ENCODE measurements at regions not wholly inside any gene's neighbourhood (a gene's known extent, or its start where the extent isn't known, plus 50 kb on each side); places are given as distances from the start of the nearest gene placed in this dataset.
"Not testable (repeated sequence)": the region's sequence is repeated elsewhere in the genome, so short reads cannot be mapped to it uniquely, and the experiment has no call there.

DNA sequence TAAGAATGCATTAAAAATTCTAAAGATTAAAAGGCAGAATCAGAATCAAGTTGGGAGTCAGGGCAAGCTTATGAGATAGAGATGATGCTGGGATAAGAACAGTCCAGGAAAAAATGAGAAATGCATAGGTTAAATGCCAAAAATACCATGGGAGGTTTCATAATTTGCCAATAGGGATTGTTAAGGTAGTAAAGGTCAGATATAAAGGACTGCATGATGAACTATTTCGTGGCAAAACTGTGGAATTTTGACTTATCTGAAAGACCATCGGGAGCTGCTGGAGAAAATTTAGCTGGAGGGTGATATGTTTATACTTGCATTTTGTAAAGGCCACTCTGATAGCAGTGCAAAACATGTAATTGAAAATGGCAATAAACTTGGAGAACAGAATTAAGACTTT, 1872.8 kb upstream of the ACO1 start:
- H3K9ac ChIP-seq (ENCODE audit: low read depth in 1 of 3, low read length in 3 of 3): no peak overlapping the region

DNA sequence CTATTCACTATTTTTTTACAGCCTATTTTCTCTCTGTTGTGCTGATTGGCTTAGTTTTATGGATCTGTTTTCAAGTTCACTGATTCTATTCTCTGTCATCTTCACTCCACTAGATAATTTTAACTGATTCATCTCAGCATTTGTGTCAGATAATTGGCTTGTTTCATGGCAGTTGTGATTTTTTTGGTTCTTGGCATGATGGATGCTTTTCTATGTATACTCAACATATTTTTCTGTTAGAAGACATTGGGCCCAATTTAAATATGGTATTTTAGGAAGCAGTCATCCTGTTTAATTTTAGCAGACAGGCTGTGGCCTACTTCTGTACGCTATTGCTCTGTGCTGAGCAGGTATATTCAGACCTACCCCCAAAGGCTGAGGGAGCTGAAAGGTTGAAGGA, 1865.3 kb upstream of the ACO1 start:
- Histone ChIP-seq H3K9me3 (ENCODE audit: control insufficient read depth in 3 of 3, low read length in 3 of 3) (peaks cover 0 to 4% (median 0%) of the 10 kb centered on the region in 3 donors), H3K4me1 (ENCODE audit: control insufficient read depth in 3 of 3, insufficient read depth in 3 of 3, low read length in 3 of 3) (no peaks in the 10 kb centered on the region), H3K9ac (ENCODE audit: low read depth in 1 of 3, low read length in 3 of 3) (no peak overlapping the region), H3K27me3 (ENCODE audit: control insufficient read depth in 3 of 3, insufficient read depth in 3 of 3, low read length in 3 of 3) (no peaks in the 10 kb centered on the region), H3K4me3 (ENCODE audit: low read length in 3 of 3) (no peak overlapping the region), H3K27ac (ENCODE audit: low read depth, low read length) (no peak overlapping the region), H3K36me3 (ENCODE audit: control insufficient read depth in 3 of 3, insufficient read depth in 3 of 3, low read length in 3 of 3) (no peaks in the 10 kb centered on the region)

More for the DNA sequence above, 1872.8 kb upstream of the ACO1 start:
- H3K27ac ChIP-seq (ENCODE audit: low read depth, low read length): no peak overlapping the region
- H3K27me3 ChIP-seq (ENCODE audit: control insufficient read depth in 3 of 3, insufficient read depth in 3 of 3, low read length in 3 of 3): no peaks in the 10 kb centered on the region
- peaks cover 0 to 4% (median 3%) of the 10 kb centered on the region in 3 donors for H3K9me3 ChIP-seq (ENCODE audit: control insufficient read depth in 3 of 3, low read length in 3 of 3)
- H3K36me3 ChIP-seq (ENCODE audit: control insufficient read depth in 3 of 3, insufficient read depth in 3 of 3, low read length in 3 of 3): no peaks in the 10 kb centered on the region
- no peak overlapping the region for H3K4me3 ChIP-seq (ENCODE audit: low read length in 3 of 3)
- no peaks in the 10 kb centered on the region for H3K4me1 ChIP-seq (ENCODE audit: control insufficient read depth in 3 of 3, insufficient read depth in 3 of 3, low read length in 3 of 3)

- no peak overlapping the region for H3K9ac ChIP-seq (ENCODE audit: low read depth in 1 of 3, low read length in 3 of 3)
- no peaks in the 10 kb centered on the region for H3K27me3 ChIP-seq (ENCODE audit: control insufficient read depth in 3 of 3, insufficient read depth in 3 of 3, low read length in 3 of 3)
- H3K4me1 ChIP-seq (ENCODE audit: control insufficient read depth in 3 of 3, insufficient read depth in 3 of 3, low read length in 3 of 3): no peaks in the 10 kb centered on the region
- no peak overlapping the region for H3K27ac ChIP-seq (ENCODE audit: low read depth, low read length)
- no peak overlapping the region for H3K4me3 ChIP-seq (ENCODE audit: low read length in 3 of 3)
- no peaks in the 10 kb centered on the region for H3K36me3 ChIP-seq (ENCODE audit: control insufficient read depth in 3 of 3, insufficient read depth in 3 of 3, low read length in 3 of 3)
- peaks cover 0 to 4% (median 0%) of the 10 kb centered on the region in 3 donors for H3K9me3 ChIP-seq (ENCODE audit: control insufficient read depth in 3 of 3, low read length in 3 of 3)
Measured at GRCh38 chr9:30519756-30520155, 1864.7 kb upstream of the ACO1 start.

GRCh38 chr9:30522061-30522460, 1862.4 kb upstream of the ACO1 start:
- no peak overlapping the region for H3K9ac ChIP-seq (ENCODE audit: low read depth in 1 of 3, low read length in 3 of 3)
- H3K9me3 ChIP-seq (ENCODE audit: control insufficient read depth in 3 of 3, low read length in 3 of 3): no peaks in the 10 kb centered on the region
- no peaks in the 10 kb centered on the region for H3K36me3 ChIP-seq (ENCODE audit: control insufficient read depth in 3 of 3, insufficient read depth in 3 of 3, low read length in 3 of 3)
- no peaks in the 10 kb centered on the region for H3K4me1 ChIP-seq (ENCODE audit: control insufficient read depth in 3 of 3, insufficient read depth in 3 of 3, low read length in 3 of 3)
- H3K4me3 ChIP-seq (ENCODE audit: low read length in 3 of 3): no peak overlapping the region
- H3K27me3 ChIP-seq (ENCODE audit: control insufficient read depth in 3 of 3, insufficient read depth in 3 of 3, low read length in 3 of 3): no peaks in the 10 kb centered on the region
- no peak overlapping the region for H3K27ac ChIP-seq (ENCODE audit: low read depth, low read length)

GRCh38 chr9:30522486-30522885, 1862.0 kb upstream of the ACO1 start:
- Histone ChIP-seq H3K27me3 (ENCODE audit: control insufficient read depth in 3 of 3, insufficient read depth in 3 of 3, low read length in 3 of 3) (no peaks in the 10 kb centered on the region), H3K9me3 (ENCODE audit: control insufficient read depth in 3 of 3, low read length in 3 of 3) (no peaks in the 10 kb centered on the region), H3K4me3 (ENCODE audit: low read length in 3 of 3) (no peak overlapping the region), H3K9ac (ENCODE audit: low read depth in 1 of 3, low read length in 3 of 3) (no peak overlapping the region), H3K27ac (ENCODE audit: low read depth, low read length) (no peak overlapping the region), H3K4me1 (ENCODE audit: control insufficient read depth in 3 of 3, insufficient read depth in 3 of 3, low read length in 3 of 3) (no peaks in the 10 kb centered on the region), H3K36me3 (ENCODE audit: control insufficient read depth in 3 of 3, insufficient read depth in 3 of 3, low read length in 3 of 3) (no peaks in the 10 kb centered on the region)

DNA sequence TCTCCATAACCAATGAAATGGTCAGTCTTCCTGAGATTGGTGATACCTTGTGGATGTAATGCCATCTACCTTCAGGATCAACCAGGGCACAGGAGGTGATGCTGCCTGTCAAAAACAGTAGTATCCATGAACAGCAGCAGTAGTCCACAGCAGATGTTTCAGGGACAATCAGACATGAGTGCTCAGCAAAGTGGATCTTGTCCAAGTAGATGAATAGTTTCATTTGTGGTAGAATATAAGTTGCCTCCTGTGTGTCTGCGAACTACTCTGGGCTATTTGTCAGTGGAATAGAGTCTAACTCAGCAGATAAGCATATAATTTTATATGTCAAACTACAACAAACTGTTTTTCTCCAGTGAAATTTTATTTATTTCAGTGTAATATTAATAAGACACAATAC, 1860.1 kb upstream of the ACO1 start:
- H3K9me3 ChIP-seq (ENCODE audit: control insufficient read depth in 3 of 3, low read length in 3 of 3): no peaks in the 10 kb centered on the region
- H3K36me3 ChIP-seq (ENCODE audit: control insufficient read depth in 3 of 3, insufficient read depth in 3 of 3, low read length in 3 of 3): no peaks in the 10 kb centered on the region
- no peak overlapping the region for H3K9ac ChIP-seq (ENCODE audit: low read depth in 1 of 3, low read length in 3 of 3)
- H3K27ac ChIP-seq (ENCODE audit: low read depth, low read length): no peak overlapping the region
- H3K4me1 ChIP-seq (ENCODE audit: control insufficient read depth in 3 of 3, insufficient read depth in 3 of 3, low read length in 3 of 3): no peaks in the 10 kb centered on the region
- H3K4me3 ChIP-seq (ENCODE audit: low read length in 3 of 3): no peak overlapping the region
- no peaks in the 10 kb centered on the region for H3K27me3 ChIP-seq (ENCODE audit: control insufficient read depth in 3 of 3, insufficient read depth in 3 of 3, low read length in 3 of 3)

- Histone ChIP-seq H3K36me3 (ENCODE audit: control insufficient read depth in 3 of 3, insufficient read depth in 3 of 3, low read length in 3 of 3) (no peaks in the 10 kb centered on the region), H3K4me1 (ENCODE audit: control insufficient read depth in 3 of 3, insufficient read depth in 3 of 3, low read length in 3 of 3) (no peaks in the 10 kb centered on the region), H3K27me3 (ENCODE audit: control insufficient read depth in 3 of 3, insufficient read depth in 3 of 3, low read length in 3 of 3) (no peaks in the 10 kb centered on the region), H3K9ac (ENCODE audit: low read depth in 1 of 3, low read length in 3 of 3) (no peak overlapping the region), H3K27ac (ENCODE audit: low read depth, low read length) (no peak overlapping the region), H3K9me3 (ENCODE audit: control insufficient read depth in 3 of 3, low read length in 3 of 3) (no peaks in the 10 kb centered on the region), H3K4me3 (ENCODE audit: low read length in 3 of 3) (no peak overlapping the region)
Measured at GRCh38 chr9:30534455-30534854, 1850.0 kb upstream of the ACO1 start.

- Histone ChIP-seq H3K4me3 (ENCODE audit: low read length in 3 of 3) (no peak overlapping the region), H3K27ac (ENCODE audit: low read depth, low read length) (no peak overlapping the region), H3K9me3 (ENCODE audit: control insufficient read depth in 3 of 3, low read length in 3 of 3) (no peaks in the 10 kb centered on the region), H3K36me3 (ENCODE audit: control insufficient read depth in 3 of 3, insufficient read depth in 3 of 3, low read length in 3 of 3) (no peaks in the 10 kb centered on the region), H3K9ac (ENCODE audit: low read depth in 1 of 3, low read length in 3 of 3) (no peak overlapping the region), H3K4me1 (ENCODE audit: control insufficient read depth in 3 of 3, insufficient read depth in 3 of 3, low read length in 3 of 3) (no peaks in the 10 kb centered on the region), H3K27me3 (ENCODE audit: control insufficient read depth in 3 of 3, insufficient read depth in 3 of 3, low read length in 3 of 3) (no peaks in the 10 kb centered on the region)
Measured at GRCh38 chr9:30534896-30535295, 1849.5 kb upstream of the ACO1 start.

DNA sequence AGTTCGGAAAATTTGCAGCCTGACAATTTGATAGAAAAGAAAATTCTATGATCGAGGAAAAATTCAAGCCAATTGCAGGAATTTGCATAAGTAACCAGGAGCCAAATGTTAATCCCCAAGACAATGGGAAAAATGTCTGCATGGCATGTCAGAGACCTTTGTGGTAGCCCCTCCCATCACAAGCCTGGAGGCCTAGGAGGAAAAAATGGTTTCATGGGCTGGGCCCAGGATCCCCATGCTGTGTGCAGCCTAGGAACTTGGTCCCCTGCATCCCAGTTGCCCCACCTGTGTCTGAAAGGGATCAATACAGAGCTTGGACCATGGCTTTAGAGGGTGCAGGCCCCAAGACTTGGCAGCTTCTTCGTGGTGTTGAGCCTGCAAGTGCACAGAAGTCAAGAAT, 1847.9 kb upstream of the ACO1 start:
- Histone ChIP-seq H3K27me3 (ENCODE audit: control insufficient read depth in 3 of 3, insufficient read depth in 3 of 3, low read length in 3 of 3) (no peaks in the 10 kb centered on the region), H3K9ac (ENCODE audit: low read depth in 1 of 3, low read length in 3 of 3) (no peak overlapping the region), H3K9me3 (ENCODE audit: control insufficient read depth in 3 of 3, low read length in 3 of 3) (no peaks in the 10 kb centered on the region), H3K4me3 (ENCODE audit: low read length in 3 of 3) (no peak overlapping the region), H3K4me1 (ENCODE audit: control insufficient read depth in 3 of 3, insufficient read depth in 3 of 3, low read length in 3 of 3) (no peaks in the 10 kb centered on the region), H3K36me3 (ENCODE audit: control insufficient read depth in 3 of 3, insufficient read depth in 3 of 3, low read length in 3 of 3) (no peaks in the 10 kb centered on the region), H3K27ac (ENCODE audit: low read depth, low read length) (no peak overlapping the region)

DNA sequence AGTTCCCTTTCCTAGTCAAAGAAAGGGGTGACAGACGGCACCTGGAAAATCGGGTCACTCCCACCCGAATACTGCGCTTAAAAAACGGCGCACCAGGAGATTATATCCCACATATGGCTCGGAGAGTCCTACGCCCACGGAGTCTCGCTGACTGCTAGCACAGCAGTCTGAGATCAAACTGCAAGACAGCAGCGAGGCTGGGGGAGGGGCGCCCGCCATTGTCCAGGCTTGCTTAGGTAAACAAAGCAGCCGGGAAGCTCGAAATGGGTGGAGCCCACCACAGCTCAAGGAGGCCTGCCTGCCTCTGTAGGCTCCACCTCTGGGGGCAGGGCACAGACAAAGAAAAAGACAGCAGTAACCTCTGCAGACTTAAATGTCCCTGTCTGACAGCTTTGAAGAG, 1844.7 kb upstream of the ACO1 start:
- H3K27ac ChIP-seq (ENCODE audit: low read depth, low read length); H3K9me3 ChIP-seq (ENCODE audit: control insufficient read depth in 3 of 3, low read length in 3 of 3); H3K9ac ChIP-seq (ENCODE audit: low read depth in 1 of 3, low read length in 3 of 3); H3K4me1 ChIP-seq (ENCODE audit: control insufficient read depth in 3 of 3, insufficient read depth in 3 of 3, low read length in 3 of 3); H3K27me3 ChIP-seq (ENCODE audit: control insufficient read depth in 3 of 3, insufficient read depth in 3 of 3, low read length in 3 of 3); H3K4me3 ChIP-seq (ENCODE audit: low read length in 3 of 3); H3K36me3 ChIP-seq (ENCODE audit: control insufficient read depth in 3 of 3, insufficient read depth in 3 of 3, low read length in 3 of 3): not testable (repeated sequence)

Measured in skeletal muscle tissue (tissue), 3 donors.